Skeletal muscle tissue (tissue), 3 donors: ENCODE measurements at regions not wholly inside any gene's neighbourhood (a gene's known extent, or its start where the extent isn't known, plus 50 kb on each side); places are given as distances from the start of the nearest gene placed in this dataset.

Experiments used
- H3K27ac ChIP-seq: one replicate; pipeline ENCODE4 v1.7.0; 2013; ENCODE audit warnings: mild to moderate bottlenecking, low read depth, low read length, inconsistent platforms
- H3K27me3 ChIP-seq, 3 donors: one replicate each; pipeline ENCODE4 v1.7.0; 2013; ENCODE audit warnings: low read length in 3 of 3; ENCODE audit not compliant: control insufficient read depth in 3 of 3, insufficient read depth in 3 of 3
- H3K36me3 ChIP-seq, 3 donors: one replicate each; pipeline ENCODE4 v1.7.0; 2013; ENCODE audit warnings: low read length in 3 of 3; ENCODE audit not compliant: control insufficient read depth in 3 of 3, insufficient read depth in 3 of 3
- H3K4me1 ChIP-seq, 3 donors: one replicate each; pipeline ENCODE4 v1.7.0; 2013; ENCODE audit warnings: low read length in 3 of 3, mild to moderate bottlenecking in 3 of 3; ENCODE audit not compliant: control insufficient read depth in 3 of 3, insufficient read depth in 3 of 3
- H3K4me3 ChIP-seq, 3 donors: one replicate each; pipeline ENCODE4 v1.7.0; 2013; ENCODE audit warnings: low read length in 3 of 3
- H3K9ac ChIP-seq, 3 donors: one replicate each; pipeline ENCODE4 v1.7.0; 2013; ENCODE audit warnings: low read length in 3 of 3, mild to moderate bottlenecking in 3 of 3, moderate library complexity in 2 of 3, low read depth in 1 of 3
- H3K9me3 ChIP-seq, 3 donors: one replicate each; pipeline ENCODE4 v1.7.0; 2013; ENCODE audit warnings: low read length in 3 of 3; ENCODE audit not compliant: control insufficient read depth in 3 of 3
- donor health status: Osteomylitis.

- H3K27ac ChIP-seq: no peak overlapping the region
- H3K4me1 ChIP-seq: peaks cover 0 to 10% (median 9%) of the 10 kb centered on the region in 3 donors
- no peaks in the 10 kb centered on the region for H3K9me3 ChIP-seq
- H3K9ac ChIP-seq: no peak overlapping the region
- no peaks in the 10 kb centered on the region for H3K27me3 ChIP-seq
- H3K36me3 ChIP-seq: no peaks in the 10 kb centered on the region
- H3K4me3 ChIP-seq: no peak overlapping the region
These were observed 107.3 kb upstream of the TMEM72 start for GRCh38 chr10:44803862-44804261.

GRCh38 chr10:44804661-44805060 lies 106.5 kb upstream of the TMEM72 start:
- H3K9me3 ChIP-seq: no peaks in the 10 kb centered on the region
- no peaks in the 10 kb centered on the region for H3K27me3 ChIP-seq
- H3K36me3 ChIP-seq: no peaks in the 10 kb centered on the region
- no peak overlapping the region for H3K27ac ChIP-seq
- peaks cover 0 to 10% (median 9%) of the 10 kb centered on the region in 3 donors for H3K4me1 ChIP-seq
- no peak overlapping the region for H3K4me3 ChIP-seq
- no peak overlapping the region for H3K9ac ChIP-seq

- Histone ChIP-seq H3K27me3 (no peaks in the 10 kb centered on the region), H3K9ac (no peak overlapping the region), H3K27ac (no peak overlapping the region), H3K9me3 (no peaks in the 10 kb centered on the region), H3K36me3 (no peaks in the 10 kb centered on the region), H3K4me1 (peaks cover 0 to 10% (median 9%) of the 10 kb centered on the region in 3 donors), H3K4me3 (no peak overlapping the region)
These were observed 105.5 kb upstream of the TMEM72 start for GRCh38 chr10:44805466-44806210.

GRCh38 chr10:44806950-44807349 lies 104.2 kb upstream of the TMEM72 start:
- Histone ChIP-seq H3K36me3 (no peaks in the 10 kb centered on the region), H3K27ac (no peak overlapping the region), H3K4me1 (peaks cover 0 to 10% (median 9%) of the 10 kb centered on the region in 3 donors), H3K4me3 (no peak overlapping the region), H3K9me3 (no peaks in the 10 kb centered on the region), H3K27me3 (no peaks in the 10 kb centered on the region), H3K9ac (no peak overlapping the region)

GRCh38 chr10:44807451-44807850 lies 103.7 kb upstream of the TMEM72 start:
- H3K27me3 ChIP-seq: no peaks in the 10 kb centered on the region
- no peak overlapping the region for H3K4me3 ChIP-seq
- no peaks in the 10 kb centered on the region for H3K9me3 ChIP-seq
- H3K4me1 ChIP-seq: peaks cover 0 to 10% (median 9%) of the 10 kb centered on the region in 3 donors
- H3K27ac ChIP-seq: no peak overlapping the region
- H3K36me3 ChIP-seq: no peaks in the 10 kb centered on the region
- no peak overlapping the region for H3K9ac ChIP-seq

GRCh38 chr10:44809647-44810046 lies 101.5 kb upstream of the TMEM72 start:
- H3K4me1 ChIP-seq: peaks cover 0 to 10% (median 9%) of the 10 kb centered on the region in 3 donors
- H3K36me3 ChIP-seq: no peaks in the 10 kb centered on the region
- no peaks in the 10 kb centered on the region for H3K9me3 ChIP-seq
- H3K27ac ChIP-seq: no peak overlapping the region
- no peaks in the 10 kb centered on the region for H3K27me3 ChIP-seq
- H3K9ac ChIP-seq: no peak overlapping the region
- no peak overlapping the region for H3K4me3 ChIP-seq

GRCh38 chr10:44811072-44811471 lies 100.1 kb upstream of the TMEM72 start:
- Histone ChIP-seq H3K9ac (no peak overlapping the region), H3K27ac (no peak overlapping the region)

GRCh38 chr10:44813201-44813600 lies 97.9 kb upstream of the TMEM72 start:
- H3K4me3 ChIP-seq: no peak overlapping the region
- H3K9me3 ChIP-seq: no peaks in the 10 kb centered on the region
- H3K4me1 ChIP-seq: peaks cover under 1 to 6% (median 5%) of the 10 kb centered on the region in 3 donors
- H3K36me3 ChIP-seq: no peaks in the 10 kb centered on the region
- H3K27ac ChIP-seq: no peak overlapping the region
- no peak overlapping the region for H3K9ac ChIP-seq
- H3K27me3 ChIP-seq: no peaks in the 10 kb centered on the region

More at GRCh38 chr10:44811072-44811471, 100.1 kb upstream of the TMEM72 start:
- Histone ChIP-seq H3K9me3 (no peaks in the 10 kb centered on the region), H3K36me3 (no peaks in the 10 kb centered on the region), H3K4me1 (peaks cover 0 to 5% (median 3%) of the 10 kb centered on the region in 3 donors), H3K27me3 (no peaks in the 10 kb centered on the region), H3K4me3 (no peak overlapping the region)

GRCh38 chr10:44814929-44815328 lies 96.2 kb upstream of the TMEM72 start:
- Histone ChIP-seq H3K9me3 (no peaks in the 10 kb centered on the region), H3K36me3 (no peaks in the 10 kb centered on the region), H3K4me3 (no peak overlapping the region), H3K4me1 (peaks cover 6 to 13% (median 12%) of the 10 kb centered on the region in 3 donors), H3K27ac (no peak overlapping the region), H3K27me3 (peaks cover 0 to 3% (median 0%) of the 10 kb centered on the region in 3 donors), H3K9ac (no peak overlapping the region)

GRCh38 chr10:44818041-44818649 lies 93.0 kb upstream of the TMEM72 start:
- Histone ChIP-seq H3K27ac (peak overlapping the region; percentile 16), H3K9ac (peak overlapping the region in 1 of 3 donors; percentile 34), H3K4me1 (peaks cover 6 to 13% (median 12%) of the 10 kb centered on the region in 3 donors), H3K27me3 (peaks cover 0 to 3% (median 0%) of the 10 kb centered on the region in 3 donors), H3K9me3 (no peaks in the 10 kb centered on the region), H3K4me3 (no peak overlapping the region), H3K36me3 (no peaks in the 10 kb centered on the region)
